ENCODE measurements at regions not wholly inside any gene's neighbourhood (a gene's known extent, or its start where the extent isn't known, plus 50 kb on each side); places are given as distances from the start of the nearest gene placed in this dataset.

- H3K79me2 ChIP-seq (ENCODE audit: insufficient read depth, low read length), result no peaks in the 10 kb centered on the region
- DNase-seq (ENCODE audit: low read depth, low spot score) (no peak), ATAC-seq (peak; percentile 57)
- intact Hi-C loops (cut with micrococcal nuclease), result no loop called here
- no peaks in the 10 kb centered on the region for H4K20me1 ChIP-seq (ENCODE audit: insufficient read depth)
- H3K4me2 ChIP-seq (ENCODE audit: low read length), result no peak overlapping the region
- ChIA-PET RAD21 (ENCODE audit: low non-redundant PET in 1 of 2, low total read pairs in 2 of 2, uncharacterized antibody in 2 of 2, unreplicated experiment in 2 of 2) (no interaction called here), POLR2A (no interaction called here), CTCF (no interaction called here)
- BruUV-seq (replicated peaks), result no TSS peak
- no peak overlapping the region for H2AFZ ChIP-seq (ENCODE audit: low read depth, low read length, poor library complexity, severe bottlenecking)
- no peak overlapping the region for H3K4me3 ChIP-seq (replicated peaks in 1 of 2; ENCODE audit: low read depth in 1 of 2, low read length in 2 of 2)
- no peak for TF ChIP-seq YY1 (IDR thresholded peaks at IDR 0.05; ENCODE audit: extremely low read depth, insufficient replicate concordance, low read depth, low read length)
- TF ChIP-seq, protein P1, sequence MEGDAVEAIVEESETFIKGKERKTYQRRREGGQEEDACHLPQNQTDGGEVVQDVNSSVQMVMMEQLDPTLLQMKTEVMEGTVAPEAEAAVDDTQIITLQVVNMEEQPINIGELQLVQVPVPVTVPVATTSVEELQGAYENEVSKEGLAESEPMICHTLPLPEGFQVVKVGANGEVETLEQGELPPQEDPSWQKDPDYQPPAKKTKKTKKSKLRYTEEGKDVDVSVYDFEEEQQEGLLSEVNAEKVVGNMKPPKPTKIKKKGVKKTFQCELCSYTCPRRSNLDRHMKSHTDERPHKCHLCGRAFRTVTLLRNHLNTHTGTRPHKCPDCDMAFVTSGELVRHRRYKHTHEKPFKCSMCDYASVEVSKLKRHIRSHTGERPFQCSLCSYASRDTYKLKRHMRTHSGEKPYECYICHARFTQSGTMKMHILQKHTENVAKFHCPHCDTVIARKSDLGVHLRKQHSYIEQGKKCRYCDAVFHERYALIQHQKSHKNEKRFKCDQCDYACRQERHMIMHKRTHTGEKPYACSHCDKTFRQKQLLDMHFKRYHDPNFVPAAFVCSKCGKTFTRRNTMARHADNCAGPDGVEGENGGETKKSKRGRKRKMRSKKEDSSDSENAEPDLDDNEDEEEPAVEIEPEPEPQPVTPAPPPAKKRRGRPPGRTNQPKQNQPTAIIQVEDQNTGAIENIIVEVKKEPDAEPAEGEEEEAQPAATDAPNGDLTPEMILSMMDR (IDR thresholded peaks at IDR 0.05 in 2 of 3, conservative IDR thresholded peaks at IDR 0.05 in 1 of 3; ENCODE audit: borderline replicate concordance in 1 of 3, insufficient read depth in 1 of 3, low read depth in 2 of 3, low read length in 2 of 3), result peak in 2 of 3 experiments; percentile 40 to 41; a peak in 3 of 6 replicates
- TF ChIP-seq EZH2phosphoT487 (IDR thresholded peaks at IDR 0.05; ENCODE audit: borderline replicate concordance), result no peak
- peaks cover 0 to 4% of the 10 kb centered on the region in 2 experiments; a peak in 1 of 4 replicates for H3K4me1 ChIP-seq (ENCODE audit: control insufficient read depth in 1 of 2, insufficient read depth in 2 of 2, low read length in 2 of 2)
- H3K9ac ChIP-seq (ENCODE audit: low read length), result no peak overlapping the region
- H3K9me2 ChIP-seq (ENCODE audit: insufficient read depth), result no peaks in the 10 kb centered on the region
- H3K27ac ChIP-seq (ENCODE audit: low read depth, low read length), result no peak overlapping the region
- no peaks in the 10 kb centered on the region for H3K36me3 ChIP-seq (ENCODE audit: control insufficient read depth in 1 of 2, insufficient read depth in 2 of 2, low read length in 2 of 2)
- no peaks in the 10 kb centered on the region for H3K9me3 ChIP-seq (ENCODE audit: control insufficient read depth in 1 of 2, insufficient read depth in 1 of 2, low read depth in 1 of 2, low read length in 2 of 2)
- no peaks in the 10 kb centered on the region for H3K27me3 ChIP-seq (ENCODE audit: insufficient read depth, low read length)
Measured at GRCh38 chr6:106748547-106749207, 119.3 kb downstream of the QRSL1 start.

DNA sequence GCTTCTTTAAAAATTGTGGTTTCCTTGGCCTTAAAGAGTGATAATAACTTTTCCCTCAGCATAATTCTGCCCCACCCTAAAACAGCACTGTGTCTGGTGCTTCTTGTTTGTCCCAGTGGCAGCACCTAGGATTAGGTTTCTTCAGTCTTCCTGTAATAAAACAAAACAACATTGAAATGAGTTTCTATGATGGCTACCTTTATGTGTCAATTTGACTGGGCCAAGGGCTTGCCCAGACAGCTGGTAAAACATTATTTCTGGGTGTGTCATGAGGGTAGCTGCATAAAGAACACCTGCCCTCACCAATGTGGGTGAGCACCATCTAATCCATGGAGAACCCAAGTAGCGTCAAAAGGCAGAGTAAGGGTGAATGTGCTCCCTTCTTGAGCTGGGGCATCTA, 117.8 kb downstream of the QRSL1 start:
- Histone ChIP-seq H3K9ac (ENCODE audit: low read length) (no peak overlapping the region), H3K27ac (ENCODE audit: low read depth, low read length) (no peak overlapping the region), H3K4me1 (ENCODE audit: control insufficient read depth in 1 of 2, insufficient read depth in 2 of 2, low read length in 2 of 2) (peaks cover 0 to 4% of the 10 kb centered on the region in 2 experiments; a peak in 1 of 4 replicates), H2AFZ (ENCODE audit: low read depth, low read length, poor library complexity, severe bottlenecking) (no peak overlapping the region), H3K27me3 (ENCODE audit: insufficient read depth, low read length) (no peaks in the 10 kb centered on the region), H3K36me3 (ENCODE audit: control insufficient read depth in 1 of 2, insufficient read depth in 2 of 2, low read length in 2 of 2) (no peaks in the 10 kb centered on the region), H3K79me2 (ENCODE audit: insufficient read depth, low read length) (no peaks in the 10 kb centered on the region), H3K9me3 (ENCODE audit: control insufficient read depth in 1 of 2, insufficient read depth in 1 of 2, low read depth in 1 of 2, low read length in 2 of 2) (no peaks in the 10 kb centered on the region), H3K4me2 (ENCODE audit: low read length) (no peak overlapping the region), H3K9me2 (ENCODE audit: insufficient read depth) (no peaks in the 10 kb centered on the region), H4K20me1 (ENCODE audit: insufficient read depth) (no peaks in the 10 kb centered on the region), H3K4me3 (replicated peaks in 1 of 2; ENCODE audit: low read depth in 1 of 2, low read length in 2 of 2) (no peak overlapping the region)
- DNase-seq (ENCODE audit: low read depth, low spot score), result no peak
- ChIA-PET CTCF (no interaction called here), RAD21 (ENCODE audit: low non-redundant PET in 1 of 2, low total read pairs in 2 of 2, uncharacterized antibody in 2 of 2, unreplicated experiment in 2 of 2) (no interaction called here), POLR2A (no interaction called here)
- no TSS peak for BruUV-seq (replicated peaks)
- intact Hi-C loops (cut with micrococcal nuclease), result no loop called here
- ATAC-seq, result no peak
- TF ChIP-seq, protein P2, sequence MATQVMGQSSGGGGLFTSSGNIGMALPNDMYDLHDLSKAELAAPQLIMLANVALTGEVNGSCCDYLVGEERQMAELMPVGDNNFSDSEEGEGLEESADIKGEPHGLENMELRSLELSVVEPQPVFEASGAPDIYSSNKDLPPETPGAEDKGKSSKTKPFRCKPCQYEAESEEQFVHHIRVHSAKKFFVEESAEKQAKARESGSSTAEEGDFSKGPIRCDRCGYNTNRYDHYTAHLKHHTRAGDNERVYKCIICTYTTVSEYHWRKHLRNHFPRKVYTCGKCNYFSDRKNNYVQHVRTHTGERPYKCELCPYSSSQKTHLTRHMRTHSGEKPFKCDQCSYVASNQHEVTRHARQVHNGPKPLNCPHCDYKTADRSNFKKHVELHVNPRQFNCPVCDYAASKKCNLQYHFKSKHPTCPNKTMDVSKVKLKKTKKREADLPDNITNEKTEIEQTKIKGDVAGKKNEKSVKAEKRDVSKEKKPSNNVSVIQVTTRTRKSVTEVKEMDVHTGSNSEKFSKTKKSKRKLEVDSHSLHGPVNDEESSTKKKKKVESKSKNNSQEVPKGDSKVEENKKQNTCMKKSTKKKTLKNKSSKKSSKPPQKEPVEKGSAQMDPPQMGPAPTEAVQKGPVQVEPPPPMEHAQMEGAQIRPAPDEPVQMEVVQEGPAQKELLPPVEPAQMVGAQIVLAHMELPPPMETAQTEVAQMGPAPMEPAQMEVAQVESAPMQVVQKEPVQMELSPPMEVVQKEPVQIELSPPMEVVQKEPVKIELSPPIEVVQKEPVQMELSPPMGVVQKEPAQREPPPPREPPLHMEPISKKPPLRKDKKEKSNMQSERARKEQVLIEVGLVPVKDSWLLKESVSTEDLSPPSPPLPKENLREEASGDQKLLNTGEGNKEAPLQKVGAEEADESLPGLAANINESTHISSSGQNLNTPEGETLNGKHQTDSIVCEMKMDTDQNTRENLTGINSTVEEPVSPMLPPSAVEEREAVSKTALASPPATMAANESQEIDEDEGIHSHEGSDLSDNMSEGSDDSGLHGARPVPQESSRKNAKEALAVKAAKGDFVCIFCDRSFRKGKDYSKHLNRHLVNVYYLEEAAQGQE (IDR thresholded peaks at IDR 0.05; ENCODE audit: low read depth), result no peak
- no peak for TF ChIP-seq JUND (IDR thresholded peaks at IDR 0.05)
- TF ChIP-seq YY1 (IDR thresholded peaks at IDR 0.05; ENCODE audit: extremely low read depth, insufficient replicate concordance, low read depth, low read length), result no peak
- no peak for TF ChIP-seq POLR2AphosphoS5 (IDR thresholded peaks at IDR 0.05; ENCODE audit: low read depth, low read length)
- no peak for TF ChIP-seq SIN3A (IDR thresholded peaks at IDR 0.05; ENCODE audit: low read depth)
- no peak for TF ChIP-seq EZH2phosphoT487 (IDR thresholded peaks at IDR 0.05; ENCODE audit: borderline replicate concordance)
- no peak for TF ChIP-seq SP1 (IDR thresholded peaks at IDR 0.05; ENCODE audit: low read depth)
- TF ChIP-seq CBX3 (IDR thresholded peaks at IDR 0.05; ENCODE audit: low read depth), result no peak
- TF ChIP-seq POLR2A (IDR thresholded peaks at IDR 0.05; ENCODE audit: borderline replicate concordance, extremely low read depth, insufficient read depth, insufficient read length), result no peak
- no peak for TF ChIP-seq EGR1 (IDR thresholded peaks at IDR 0.05; ENCODE audit: low read depth)
- TF ChIP-seq, protein P1 (IDR thresholded peaks at IDR 0.05 in 2 of 3, conservative IDR thresholded peaks at IDR 0.05 in 1 of 3; ENCODE audit: borderline replicate concordance in 1 of 3, insufficient read depth in 1 of 3, low read depth in 2 of 3, low read length in 2 of 3), result no peak
